IMR-90 (cell line): ENCODE measurements at regions not wholly inside any gene's neighbourhood (a gene's known extent, or its start where the extent isn't known, plus 50 kb on each side); places are given as distances from the start of the nearest gene placed in this dataset.

Source experiments
- ATAC-seq: fragments of 200-7000 bp; cut with Tn5 transposase; 2 replicates; pipeline ENCODE4 v1.9.1; 2020; ENCODE audit warnings: low read depth, mild to moderate bottlenecking, moderate library complexity
- BruUV-seq: library from RNA; stranded (reverse); fragments of 400-500 nt; replicated peaks from 2 replicates; lab custom pipeline; 2021; lab: Mats Ljungman, UMichigan
- CTCF ChIA-PET: fragments of 300-600 bp; formaldehyde crosslinking; extraction: SDS; loops from one replicate; lab custom pipeline; 2021; ENCODE audit warnings: antibody characterized with exemption; lab: Yijun Ruan, JAX
- POLR2A ChIA-PET: fragments of 300-600 bp; sonication (Branson Sonifier 250); formaldehyde crosslinking; loops from one replicate; lab custom pipeline; 2022; ENCODE audit warnings: antibody characterized with exemption; ENCODE audit not compliant: unreplicated experiment; lab: Charles Lee
- DNase-seq: peaks from one replicate; pipeline ENCODE4 v3.0.0; 2013
- H2AFZ ChIP-seq: replicated peaks from 2 replicates; pipeline ENCODE3; 2013; ENCODE audit warnings: low read length, mild to moderate bottlenecking; ENCODE audit not compliant: poor library complexity
- H2AK5ac ChIP-seq: 2 replicates; pipeline ENCODE4 v1.6.1; 2013; ENCODE audit warnings: low read depth, low read length, inconsistent platforms
- H2AK9ac ChIP-seq: replicated peaks from 2 replicates; pipeline ENCODE3; 2013; ENCODE audit warnings: mild to moderate bottlenecking, low read depth, low read length, moderate library complexity; ENCODE audit not compliant: poor library complexity
- H2BK120ac ChIP-seq: 2 replicates; pipeline ENCODE4 v1.6.1; 2013; ENCODE audit warnings: low read depth, low read length, inconsistent platforms
- H2BK15ac ChIP-seq: 3 replicates; pipeline ENCODE4 v1.6.1; 2013; ENCODE audit warnings: low read depth, low read length, inconsistent platforms
- H2BK20ac ChIP-seq: 2 replicates; pipeline ENCODE4 v1.6.1; 2013; ENCODE audit warnings: low read depth, mild to moderate bottlenecking, inconsistent platforms, low read length, moderate library complexity
- H2BK5ac ChIP-seq: 2 replicates; pipeline ENCODE4 v1.6.1; 2013; ENCODE audit warnings: mild to moderate bottlenecking, low read depth, low read length, inconsistent platforms; ENCODE audit not compliant: poor library complexity, severe bottlenecking
- H3K14ac ChIP-seq: replicated peaks from 2 replicates; pipeline ENCODE4 v1.6.1; 2013; ENCODE audit warnings: low read depth, low read length, inconsistent platforms
- H3K18ac ChIP-seq: 2 replicates; pipeline ENCODE4 v1.6.1; 2013; ENCODE audit warnings: low read depth, low read length, control low read depth
- H3K23ac ChIP-seq: 2 replicates; pipeline ENCODE4 v1.6.1; 2013; ENCODE audit warnings: low read depth, low read length, inconsistent platforms
- H3K27ac ChIP-seq: 2 replicates; pipeline ENCODE4 v1.5.1; 2013; ENCODE audit warnings: mild to moderate bottlenecking, control low read depth, low read length; ENCODE audit not compliant: insufficient read depth
- H3K27me3 ChIP-seq: 2 replicates; pipeline ENCODE4 v1.6.1; 2013; ENCODE audit warnings: low read length; ENCODE audit not compliant: control insufficient read depth, insufficient read depth
- H3K36me3 ChIP-seq: 2 replicates; pipeline ENCODE4 v1.6.1; 2013; ENCODE audit warnings: low read length, mixed read lengths; ENCODE audit not compliant: control insufficient read depth, insufficient read depth
- H3K4ac ChIP-seq: 2 replicates; pipeline ENCODE4 v1.6.1; 2013; ENCODE audit warnings: low read depth, low read length, inconsistent platforms
- H3K4me1 ChIP-seq: 2 replicates; pipeline ENCODE4 v1.6.1; 2013; ENCODE audit warnings: low read length, mixed read lengths; ENCODE audit not compliant: control insufficient read depth, insufficient read depth
- H3K4me2 ChIP-seq: 2 replicates; pipeline ENCODE4 v1.6.1; 2013; ENCODE audit warnings: low read depth, mild to moderate bottlenecking, control low read depth, low read length, moderate library complexity
- H3K4me3 ChIP-seq: 2 replicates; pipeline ENCODE4 v1.5.1; 2013; ENCODE audit warnings: low read depth, mild to moderate bottlenecking, control low read depth, low read length, moderate library complexity; ENCODE audit not compliant: insufficient read depth
- H3K56ac ChIP-seq: 2 replicates; pipeline ENCODE4 v1.6.1; 2013; ENCODE audit warnings: low read length, inconsistent platforms; ENCODE audit not compliant: insufficient read depth; ENCODE audit errors: extremely low read depth
- H3K79me1 ChIP-seq, 2 experiments: 2 replicates each; pipeline ENCODE4 v1.6.1; 2013; ENCODE audit warnings: low read length in 2 of 2, inconsistent platforms in 1 of 2, low read depth in 1 of 2
- H3K9ac ChIP-seq: 2 replicates; pipeline ENCODE4 v1.6.1; 2013; ENCODE audit warnings: low read depth, low read length, control low read depth
- H3K9me1 ChIP-seq: 2 replicates; pipeline ENCODE4 v1.6.1; 2013; ENCODE audit warnings: low read length, inconsistent platforms; ENCODE audit not compliant: insufficient read depth
- H3K9me3 ChIP-seq: 2 replicates; pipeline ENCODE4 v1.6.1; 2013; ENCODE audit warnings: low read length; ENCODE audit not compliant: control insufficient read depth, insufficient read depth
- H4K20me1 ChIP-seq: 2 replicates; pipeline ENCODE4 v1.6.1; 2013; ENCODE audit warnings: low read length, inconsistent platforms; ENCODE audit not compliant: insufficient read depth
- H4K5ac ChIP-seq: 2 replicates; pipeline ENCODE4 v1.6.1; 2013; ENCODE audit warnings: mild to moderate bottlenecking, low read depth, low read length, control low read depth
- H4K8ac ChIP-seq, 2 experiments: 2 replicates each; pipeline ENCODE4 v1.6.1; 2013; ENCODE audit warnings: low read depth in 2 of 2, low read length in 2 of 2, control low read depth in 1 of 2, inconsistent platforms in 1 of 2
- H4K91ac ChIP-seq: 2 replicates; pipeline ENCODE4 v1.6.1; 2013; ENCODE audit warnings: low read depth, low read length, inconsistent platforms; ENCODE audit not compliant: insufficient read depth
- BHLHE40 ChIP-seq: fragments of 150-350 bp; IDR thresholded peaks from 2 replicates; pipeline ENCODE4 v1.6.1; 2016; ENCODE audit warnings: mild to moderate bottlenecking, low read depth, low read length
- CEBPB ChIP-seq: IDR thresholded peaks from 2 replicates; pipeline ENCODE4 v1.6.1; 2012; ENCODE audit warnings: low read depth, low read length, improper control_type of control experiment
- MAFK ChIP-seq: IDR thresholded peaks from 2 replicates; pipeline ENCODE4 v1.6.1; 2012; ENCODE audit warnings: low read depth, low read length, improper control_type of control experiment
- MAZ ChIP-seq: IDR thresholded peaks from 2 replicates; pipeline ENCODE4 v1.6.1; 2012; ENCODE audit warnings: low read depth, mild to moderate bottlenecking, low read length, improper control_type of control experiment, moderate library complexity, borderline replicate concordance
- MXI1 ChIP-seq: IDR thresholded peaks from 2 replicates; pipeline ENCODE4 v1.6.1; 2012; ENCODE audit warnings: low read depth, mild to moderate bottlenecking, low read length, moderate library complexity, borderline replicate concordance
- NFE2L2 ChIP-seq: fragments of 150-350 bp; IDR thresholded peaks from 2 replicates; pipeline ENCODE4 v1.6.1; 2016; ENCODE audit warnings: low read depth, mild to moderate bottlenecking, low read length
- RAD21 ChIP-seq: IDR thresholded peaks from 2 replicates; pipeline ENCODE4 v1.6.1; 2012; ENCODE audit warnings: low read length, improper control_type of control experiment
- RCOR1 ChIP-seq: IDR thresholded peaks from 2 replicates; pipeline ENCODE4 v1.6.1; 2012; ENCODE audit warnings: mild to moderate bottlenecking, low read length, improper control_type of control experiment; ENCODE audit not compliant: insufficient replicate concordance
- RFX5 ChIP-seq: IDR thresholded peaks from 2 replicates; pipeline ENCODE4 v1.8.0; 2012; ENCODE audit warnings: low read depth, mild to moderate bottlenecking, low read length, moderate library complexity
- SMC3 ChIP-seq: fragments of 150-350 bp; IDR thresholded peaks from 2 replicates; pipeline ENCODE4 v1.6.1; 2016; ENCODE audit warnings: low read depth, mild to moderate bottlenecking, antibody characterized with exemption, low read length, moderate library complexity
- WGBS, 2 experiments: methylation state at CpG; one replicate each; pipeline versions ENCODE4 v1.1.5 to v1.1.7; 2013; ENCODE audit warnings: missing lambda C conversion rate in 2 of 2; ENCODE audit not compliant: insufficient read length in 1 of 2; ENCODE audit errors: extremely low coverage in 2 of 2; 5-methylcytosine and 5-hydroxymethylcytosine counted together
- dilution Hi-C: fragments of 300-500 bp; cut with HindIII; formaldehyde crosslinking; loops from one replicate; pipeline ENCODE4 v1.14.3; 2018; ENCODE audit warnings: low sequenced_read_pairs; ENCODE audit not compliant: unreplicated experiment
- in situ Hi-C: fragments of 300-500 bp; cut with MboI; formaldehyde crosslinking; loops from 3 replicates; pipeline ENCODE4 v1.14.3; 2019; ENCODE audit warnings: low sequenced_read_pairs, inconsistent platforms, mixed read lengths
- intact Hi-C: fragments of 100-400 bp; cut with micrococcal nuclease; formaldehyde crosslinking; loops from 2 replicates; pipeline ENCODE4 v1.10.0; 2022
- TF ChIP-seq, protein P1 (sequence below): conservative IDR thresholded peaks from 2 replicates; pipeline ENCODE4 v1.5.1; 2012; ENCODE audit warnings: mild to moderate bottlenecking, low read depth, low read length, improper control_type of control experiment
- TF ChIP-seq, protein P2 (sequence below): fragments of 150-350 bp; IDR thresholded peaks from 2 replicates; pipeline ENCODE4 v1.6.1; 2016; ENCODE audit warnings: low read depth, mild to moderate bottlenecking, low read length, moderate library complexity, borderline replicate concordance
- TF ChIP-seq, protein P3 (sequence below): fragments of 150-350 bp; IDR thresholded peaks from 2 replicates; pipeline ENCODE4 v1.6.1; 2017; ENCODE audit warnings: mild to moderate bottlenecking, antibody characterized with exemption, low read length, low read depth

DNA sequence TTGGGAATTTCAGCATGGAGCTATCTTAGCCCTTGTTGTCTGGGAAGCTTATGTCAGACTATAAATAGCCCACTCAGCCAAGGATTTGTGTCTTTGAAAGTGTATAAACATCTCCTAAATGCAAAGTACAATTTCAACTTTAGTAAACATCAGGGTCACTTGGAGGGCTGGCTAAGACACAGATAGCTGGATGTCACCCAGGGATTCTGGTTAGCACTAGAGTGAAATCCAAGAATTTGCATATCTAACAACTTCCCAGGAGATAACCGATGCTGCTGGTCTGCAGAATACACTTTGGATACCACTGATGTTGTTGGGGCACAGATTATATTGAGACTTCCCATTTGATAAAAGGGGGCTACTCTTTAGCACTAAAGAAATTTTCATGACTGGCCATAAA is 130.9 kb downstream of the PAX1 start:
- Histone ChIP-seq H2AK9ac (no peak overlapping the region), H3K56ac (no peak overlapping the region), H2BK15ac (no peak overlapping the region), H4K5ac (no peak overlapping the region), H3K4ac (no peak overlapping the region), H3K4me1 (no peaks in the 10 kb centered on the region), H4K8ac (no peak overlapping the region), H3K4me2 (no peak overlapping the region), H2BK120ac (no peak overlapping the region), H3K14ac (no peak overlapping the region), H4K20me1 (no peaks in the 10 kb centered on the region), H3K27me3 (no peaks in the 10 kb centered on the region), H2AFZ (no peak overlapping the region), H3K23ac (no peak overlapping the region), H2BK20ac (no peak overlapping the region), H3K9ac (no peak overlapping the region), H3K36me3 (no peaks in the 10 kb centered on the region), H3K18ac (no peak overlapping the region), H3K27ac (no peak overlapping the region), H3K9me1 (no peaks in the 10 kb centered on the region), H4K91ac (no peak overlapping the region), H3K9me3 (peaks cover 25% of the 10 kb centered on the region), H3K79me1 (no peaks in the 10 kb centered on the region), H2AK5ac (no peak overlapping the region), H2BK5ac (no peak overlapping the region), H3K4me3 (no peak overlapping the region)
- no peak for TF ChIP-seq RAD21
- no peak for TF ChIP-seq BHLHE40
- no peak for TF ChIP-seq RFX5
- TF ChIP-seq MAZ: no peak
- no peak for TF ChIP-seq RCOR1
- no peak for TF ChIP-seq SMC3
- TF ChIP-seq CEBPB: no peak
- TF ChIP-seq, protein P1, sequence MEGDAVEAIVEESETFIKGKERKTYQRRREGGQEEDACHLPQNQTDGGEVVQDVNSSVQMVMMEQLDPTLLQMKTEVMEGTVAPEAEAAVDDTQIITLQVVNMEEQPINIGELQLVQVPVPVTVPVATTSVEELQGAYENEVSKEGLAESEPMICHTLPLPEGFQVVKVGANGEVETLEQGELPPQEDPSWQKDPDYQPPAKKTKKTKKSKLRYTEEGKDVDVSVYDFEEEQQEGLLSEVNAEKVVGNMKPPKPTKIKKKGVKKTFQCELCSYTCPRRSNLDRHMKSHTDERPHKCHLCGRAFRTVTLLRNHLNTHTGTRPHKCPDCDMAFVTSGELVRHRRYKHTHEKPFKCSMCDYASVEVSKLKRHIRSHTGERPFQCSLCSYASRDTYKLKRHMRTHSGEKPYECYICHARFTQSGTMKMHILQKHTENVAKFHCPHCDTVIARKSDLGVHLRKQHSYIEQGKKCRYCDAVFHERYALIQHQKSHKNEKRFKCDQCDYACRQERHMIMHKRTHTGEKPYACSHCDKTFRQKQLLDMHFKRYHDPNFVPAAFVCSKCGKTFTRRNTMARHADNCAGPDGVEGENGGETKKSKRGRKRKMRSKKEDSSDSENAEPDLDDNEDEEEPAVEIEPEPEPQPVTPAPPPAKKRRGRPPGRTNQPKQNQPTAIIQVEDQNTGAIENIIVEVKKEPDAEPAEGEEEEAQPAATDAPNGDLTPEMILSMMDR: no peak
- TF ChIP-seq MAFK: no peak
- TF ChIP-seq, protein P2, sequence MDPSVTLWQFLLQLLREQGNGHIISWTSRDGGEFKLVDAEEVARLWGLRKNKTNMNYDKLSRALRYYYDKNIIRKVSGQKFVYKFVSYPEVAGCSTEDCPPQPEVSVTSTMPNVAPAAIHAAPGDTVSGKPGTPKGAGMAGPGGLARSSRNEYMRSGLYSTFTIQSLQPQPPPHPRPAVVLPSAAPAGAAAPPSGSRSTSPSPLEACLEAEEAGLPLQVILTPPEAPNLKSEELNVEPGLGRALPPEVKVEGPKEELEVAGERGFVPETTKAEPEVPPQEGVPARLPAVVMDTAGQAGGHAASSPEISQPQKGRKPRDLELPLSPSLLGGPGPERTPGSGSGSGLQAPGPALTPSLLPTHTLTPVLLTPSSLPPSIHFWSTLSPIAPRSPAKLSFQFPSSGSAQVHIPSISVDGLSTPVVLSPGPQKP: no peak
- no peak for TF ChIP-seq NFE2L2
- TF ChIP-seq, protein P3, sequence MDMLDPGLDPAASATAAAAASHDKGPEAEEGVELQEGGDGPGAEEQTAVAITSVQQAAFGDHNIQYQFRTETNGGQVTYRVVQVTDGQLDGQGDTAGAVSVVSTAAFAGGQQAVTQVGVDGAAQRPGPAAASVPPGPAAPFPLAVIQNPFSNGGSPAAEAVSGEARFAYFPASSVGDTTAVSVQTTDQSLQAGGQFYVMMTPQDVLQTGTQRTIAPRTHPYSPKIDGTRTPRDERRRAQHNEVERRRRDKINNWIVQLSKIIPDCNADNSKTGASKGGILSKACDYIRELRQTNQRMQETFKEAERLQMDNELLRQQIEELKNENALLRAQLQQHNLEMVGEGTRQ: no peak
- no peak for TF ChIP-seq MXI1
- ChIA-PET CTCF (no interaction called here), POLR2A (no interaction called here)
- dilution Hi-C loops (no loop called here), intact Hi-C loops (no loop called here), in situ Hi-C loops (no loop called here)
- DNase-seq (no peak), ATAC-seq (no peak)
- no CpG with 5 or more reads among the region's 1 CpG for WGBS, 2 experiments
- no TSS peak for BruUV-seq
